SH-SY5Y (cell line): ENCODE measurements at regions not wholly inside any gene's neighbourhood (a gene's known extent, or its start where the extent isn't known, plus 50 kb on each side); places are given as distances from the start of the nearest gene placed in this dataset.

ENCODE experiments used
- GATA2 ChIP-seq: IDR thresholded peaks from 2 replicates; pipeline ENCODE4 v1.6.1; 2011; ENCODE audit warnings: mild to moderate bottlenecking, low read depth, low read length
- GATA3 ChIP-seq: IDR thresholded peaks from 2 replicates; pipeline ENCODE4 v1.6.1; 2011; ENCODE audit warnings: low read depth, mild to moderate bottlenecking, low read length, moderate library complexity

- TF ChIP-seq GATA3 (no peak), GATA2 (no peak)
These were observed 173.9 kb downstream of the PDGFRA start for GRCh38 chr4:54402880-54403480.
